SK-N-SH treated with all-trans-retinoic acid at 6 μM for 48 hours (cell line): ENCODE measurements at regions not wholly inside any gene's neighbourhood (a gene's known extent, or its start where the extent isn't known, plus 50 kb on each side); places are given as distances from the start of the nearest gene placed in this dataset.

Experiments used
- PATZ1 ChIP-seq: fragments of 250-450 bp; sonication (Bioruptor Pico); IDR thresholded peaks from 2 replicates; pipeline ENCODE4 v1.8.0; 2020; ENCODE audit warnings: mild to moderate bottlenecking, moderate library complexity, borderline replicate concordance
- ZFP3 ChIP-seq: fragments of 250-450 bp; sonication (Bioruptor Pico); IDR thresholded peaks from 2 replicates; pipeline ENCODE4 v1.5.0; 2020; ENCODE audit warnings: mild to moderate bottlenecking, moderate library complexity
- ZNF70 ChIP-seq: fragments of 450-650 bp; formaldehyde crosslinking; IDR thresholded peaks from 2 replicates; pipeline ENCODE4 v1.5.0; 2020; ENCODE audit warnings: mild to moderate bottlenecking, moderate library complexity
- TF ChIP-seq, protein P1 (sequence below): fragments of 250-450 bp; sonication (Bioruptor Pico); IDR thresholded peaks from 2 replicates; pipeline ENCODE4 v1.5.1; 2020; ENCODE audit warnings: low read depth, mild to moderate bottlenecking, moderate library complexity

DNA sequence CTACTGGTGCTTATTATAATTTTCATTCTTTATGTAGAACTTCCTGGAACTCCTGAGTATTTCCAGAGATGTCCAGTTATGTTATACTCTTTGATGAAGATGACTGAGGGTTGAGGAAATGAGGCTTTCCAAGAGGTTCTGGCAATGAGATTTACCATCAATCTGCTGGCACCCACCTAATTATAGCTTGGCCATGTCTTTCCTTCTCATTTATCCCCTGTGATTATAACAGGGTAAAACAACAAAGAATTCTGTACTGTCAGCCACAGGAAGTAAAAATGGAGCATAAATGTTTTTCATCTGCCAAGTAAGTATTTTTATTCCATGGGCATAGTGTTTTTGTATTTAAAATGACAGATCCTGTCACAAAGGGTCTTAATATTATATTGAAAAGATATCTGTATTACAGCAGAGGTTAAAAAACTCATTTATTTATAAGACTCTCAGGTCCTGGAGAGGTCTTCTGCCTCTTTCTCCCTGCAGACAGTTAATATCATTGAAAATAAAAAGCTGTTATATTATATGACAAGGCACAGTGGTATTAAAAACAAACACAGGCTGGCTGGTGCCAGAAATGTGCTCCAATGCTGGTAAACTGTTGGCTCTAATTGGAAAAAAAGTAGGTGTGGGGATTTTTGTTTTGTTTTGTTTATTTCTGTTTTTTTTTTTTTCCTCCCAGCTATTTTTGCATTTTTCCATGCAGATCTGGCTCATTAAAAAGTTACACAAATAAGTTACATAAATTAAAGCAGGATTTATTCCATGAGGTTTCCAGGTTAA is 1764.1 kb upstream of the CELF4 start:
- TF ChIP-seq PATZ1 (CRISPR knock-in tag) (no peak), ZFP3 (CRISPR knock-in tag) (no peak), ZNF70 (CRISPR knock-in tag) (no peak)
- TF ChIP-seq, protein P1, sequence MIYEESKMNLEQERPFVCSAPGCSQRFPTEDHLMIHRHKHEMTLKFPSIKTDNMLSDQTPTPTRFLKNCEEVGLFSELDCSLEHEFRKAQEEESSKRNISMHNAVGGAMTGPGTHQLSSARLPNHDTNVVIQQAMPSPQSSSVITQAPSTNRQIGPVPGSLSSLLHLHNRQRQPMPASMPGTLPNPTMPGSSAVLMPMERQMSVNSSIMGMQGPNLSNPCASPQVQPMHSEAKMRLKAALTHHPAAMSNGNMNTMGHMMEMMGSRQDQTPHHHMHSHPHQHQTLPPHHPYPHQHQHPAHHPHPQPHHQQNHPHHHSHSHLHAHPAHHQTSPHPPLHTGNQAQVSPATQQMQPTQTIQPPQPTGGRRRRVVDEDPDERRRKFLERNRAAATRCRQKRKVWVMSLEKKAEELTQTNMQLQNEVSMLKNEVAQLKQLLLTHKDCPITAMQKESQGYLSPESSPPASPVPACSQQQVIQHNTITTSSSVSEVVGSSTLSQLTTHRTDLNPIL (CRISPR knock-in tag): no peak
